ENCODE measurements at regions not wholly inside any gene's neighbourhood (a gene's known extent, or its start where the extent isn't known, plus 50 kb on each side); places are given as distances from the start of the nearest gene placed in this dataset.
"Not testable (repeated sequence)": the region's sequence is repeated elsewhere in the genome, so short reads cannot be mapped to it uniquely, and the experiment has no call there.

DNA sequence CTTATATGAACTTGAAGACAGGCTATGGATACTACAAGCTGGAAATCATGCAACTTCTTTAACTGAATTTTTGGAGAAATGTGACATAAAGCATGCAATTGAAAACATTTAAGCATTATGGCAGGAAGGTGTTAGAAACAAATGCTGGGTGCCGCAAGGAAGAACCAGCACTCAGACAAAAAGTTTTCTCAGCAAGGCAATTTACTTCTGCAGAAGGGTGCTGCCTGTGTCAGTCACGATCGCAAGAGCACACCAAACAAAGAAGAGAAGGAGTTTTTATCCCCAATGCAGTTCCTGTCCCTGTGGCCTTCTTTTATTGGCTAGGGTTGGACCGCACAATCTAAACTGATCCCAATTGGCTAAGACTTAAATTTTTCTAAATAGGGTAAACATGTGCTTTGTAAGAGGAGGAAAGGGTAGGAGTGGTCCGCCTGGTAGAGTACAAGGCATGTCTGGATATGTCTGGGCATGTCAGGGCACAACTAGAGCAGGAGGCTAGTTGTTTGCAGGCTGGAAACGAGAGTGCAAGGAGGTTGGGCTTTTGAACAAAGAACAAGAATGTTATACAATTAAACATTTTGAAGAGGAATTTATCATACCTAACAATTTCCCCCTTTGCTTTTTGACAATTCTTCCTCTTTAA, 109.6 kb upstream of the FAM3C start:
- Histone ChIP-seq H3K9me3 (ENCODE audit: control insufficient read depth in 2 of 2, insufficient read depth in 1 of 2, low read depth in 1 of 2, low read length in 1 of 2) (peaks cover 0 to 11% of the 10 kb centered on the region in 2 donors), H3K36me3 (ENCODE audit: control insufficient read depth in 2 of 2, insufficient read depth in 2 of 2, low read length in 1 of 2) (no peaks in the 10 kb centered on the region), H3K4me3 (ENCODE audit: low read depth in 1 of 2, low read length in 2 of 2) (no peak overlapping the region), H3K27me3 (ENCODE audit: control insufficient read depth in 1 of 2, insufficient read depth in 2 of 2, low read length in 2 of 2) (no peaks in the 10 kb centered on the region), H3K27ac (ENCODE audit: low read depth in 2 of 2, low read length in 1 of 2) (no peak overlapping the region), H3K4me1 (ENCODE audit: control insufficient read depth in 2 of 2, insufficient read depth in 2 of 2, low read length in 1 of 2) (no peaks in the 10 kb centered on the region)
- WGBS, 2 donors: 77 to 90% methylated on average over 6 of the region's 6 CpGs

DNA sequence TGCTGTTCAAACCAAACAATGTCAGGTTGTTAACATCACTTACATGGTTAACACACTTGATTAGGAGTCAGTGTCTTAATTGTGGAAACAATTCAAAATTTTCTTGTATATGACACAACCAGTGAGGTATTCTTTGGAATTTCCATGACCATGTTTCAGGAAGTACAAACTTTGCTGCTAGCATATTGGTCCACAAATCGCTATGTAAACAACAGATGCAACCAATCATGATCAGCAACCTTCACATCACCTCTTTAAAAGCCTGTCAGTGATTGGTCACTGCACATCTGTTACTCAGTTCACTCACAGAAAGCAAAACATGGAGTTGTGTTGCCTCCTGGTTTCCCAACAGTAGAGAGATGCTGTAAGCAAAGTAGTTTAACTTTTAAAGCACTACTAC, 108.9 kb upstream of the FAM3C start:
- 87 to 95% methylated on average over 1 of the region's 1 CpG for WGBS, 2 donors
- Histone ChIP-seq H3K36me3 (ENCODE audit: control insufficient read depth in 2 of 2, insufficient read depth in 2 of 2, low read length in 1 of 2) (no peaks in the 10 kb centered on the region), H3K27ac (ENCODE audit: low read depth in 2 of 2, low read length in 1 of 2) (no peak overlapping the region), H3K4me1 (ENCODE audit: control insufficient read depth in 2 of 2, insufficient read depth in 2 of 2, low read length in 1 of 2) (no peaks in the 10 kb centered on the region), H3K9me3 (ENCODE audit: control insufficient read depth in 2 of 2, insufficient read depth in 1 of 2, low read depth in 1 of 2, low read length in 1 of 2) (peaks cover 0 to 7% of the 10 kb centered on the region in 2 donors), H3K27me3 (ENCODE audit: control insufficient read depth in 1 of 2, insufficient read depth in 2 of 2, low read length in 2 of 2) (no peaks in the 10 kb centered on the region), H3K4me3 (ENCODE audit: low read depth in 1 of 2, low read length in 2 of 2) (no peak overlapping the region)

DNA sequence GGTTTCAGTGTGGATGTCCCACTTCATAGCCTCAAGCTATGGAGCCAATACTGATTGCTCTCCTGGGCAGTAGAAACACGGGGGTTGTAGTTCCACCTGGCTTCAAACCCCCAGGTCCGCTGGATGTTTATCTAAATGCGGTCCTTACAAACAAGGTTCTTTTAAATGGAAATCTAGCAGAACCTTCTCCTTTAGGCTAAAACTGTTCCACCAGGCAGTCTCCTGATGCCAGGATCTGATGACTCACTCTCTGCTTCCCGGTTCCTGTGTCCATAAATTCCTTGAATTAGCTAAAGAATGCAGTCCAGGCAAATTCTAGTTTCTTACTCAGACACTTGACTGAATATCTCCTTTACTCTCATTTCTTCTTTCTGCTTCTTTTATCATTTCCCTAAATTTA, 108.4 kb upstream of the FAM3C start:
- Histone ChIP-seq H3K27me3 (ENCODE audit: control insufficient read depth in 1 of 2, insufficient read depth in 2 of 2, low read length in 2 of 2) (no peaks in the 10 kb centered on the region), H3K27ac (ENCODE audit: low read depth in 2 of 2, low read length in 1 of 2) (no peak overlapping the region), H3K36me3 (ENCODE audit: control insufficient read depth in 2 of 2, insufficient read depth in 2 of 2, low read length in 1 of 2) (no peaks in the 10 kb centered on the region), H3K9me3 (ENCODE audit: control insufficient read depth in 2 of 2, insufficient read depth in 1 of 2, low read depth in 1 of 2, low read length in 1 of 2) (peaks cover 0 to 7% of the 10 kb centered on the region in 2 donors), H3K4me3 (ENCODE audit: low read depth in 1 of 2, low read length in 2 of 2) (no peak overlapping the region), H3K4me1 (ENCODE audit: control insufficient read depth in 2 of 2, insufficient read depth in 2 of 2, low read length in 1 of 2) (no peaks in the 10 kb centered on the region)
- WGBS, 2 donors: 35 to 53% methylated on average over 4 of the region's 4 CpGs

DNA sequence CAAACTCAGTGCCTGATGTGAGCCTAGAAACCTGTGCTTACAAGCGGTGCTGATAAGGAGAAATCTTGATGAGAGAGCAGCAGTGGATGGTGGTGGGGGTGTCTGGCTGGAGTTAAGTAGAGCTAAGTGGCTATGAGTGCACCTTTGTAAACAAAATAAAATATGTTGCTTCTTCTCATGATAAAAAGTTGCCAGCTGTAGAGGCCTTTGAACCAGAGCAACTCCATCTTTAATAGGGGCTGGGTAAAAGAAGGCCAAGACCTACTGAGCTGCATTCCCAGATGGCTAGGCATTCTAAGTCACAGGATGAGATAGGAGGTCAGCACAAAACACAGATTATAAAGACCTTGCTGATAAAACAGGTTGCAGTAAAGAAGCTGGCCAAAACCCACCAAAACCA, 107.6 kb upstream of the FAM3C start:
- H3K27ac ChIP-seq (ENCODE audit: low read depth in 2 of 2, low read length in 1 of 2): no peak overlapping the region
- peaks cover 0 to 7% of the 10 kb centered on the region in 2 donors for H3K9me3 ChIP-seq (ENCODE audit: control insufficient read depth in 2 of 2, insufficient read depth in 1 of 2, low read depth in 1 of 2, low read length in 1 of 2)
- WGBS, 2 donors: 96 to 99% methylated on average over 1 of the region's 1 CpG
- H3K36me3 ChIP-seq (ENCODE audit: control insufficient read depth in 2 of 2, insufficient read depth in 2 of 2, low read length in 1 of 2): no peaks in the 10 kb centered on the region
- no peaks in the 10 kb centered on the region for H3K4me1 ChIP-seq (ENCODE audit: control insufficient read depth in 2 of 2, insufficient read depth in 2 of 2, low read length in 1 of 2)
- H3K4me3 ChIP-seq (ENCODE audit: low read depth in 1 of 2, low read length in 2 of 2): no peak overlapping the region
- no peaks in the 10 kb centered on the region for H3K27me3 ChIP-seq (ENCODE audit: control insufficient read depth in 1 of 2, insufficient read depth in 2 of 2, low read length in 2 of 2)

DNA sequence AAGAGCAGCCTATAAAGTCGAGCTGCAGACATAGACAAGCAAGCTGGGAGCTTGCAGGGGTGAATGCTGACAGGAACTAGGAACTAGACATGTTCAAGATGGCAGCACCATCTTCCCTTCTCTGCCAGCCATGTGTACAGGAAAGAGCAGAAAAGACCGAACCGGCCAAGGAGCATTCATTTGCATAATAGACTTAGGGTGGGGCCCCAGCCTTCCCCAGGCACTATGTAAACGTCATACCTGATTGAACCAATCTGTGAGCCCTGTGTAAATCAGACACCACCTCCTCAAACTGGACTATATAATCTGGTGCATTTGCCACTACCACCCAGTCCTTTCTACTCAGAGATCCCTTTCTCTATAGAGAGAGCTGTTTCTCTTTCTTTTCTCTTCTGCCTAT, 106.9 kb upstream of the FAM3C start:
- Histone ChIP-seq H3K9me3 (ENCODE audit: control insufficient read depth in 2 of 2, insufficient read depth in 1 of 2, low read depth in 1 of 2, low read length in 1 of 2) (peaks cover 0 to 7% of the 10 kb centered on the region in 2 donors), H3K4me1 (ENCODE audit: control insufficient read depth in 2 of 2, insufficient read depth in 2 of 2, low read length in 1 of 2) (no peaks in the 10 kb centered on the region), H3K27me3 (ENCODE audit: control insufficient read depth in 1 of 2, insufficient read depth in 2 of 2, low read length in 2 of 2) (no peaks in the 10 kb centered on the region), H3K4me3 (ENCODE audit: low read depth in 1 of 2, low read length in 2 of 2) (no peak overlapping the region), H3K36me3 (ENCODE audit: control insufficient read depth in 2 of 2, insufficient read depth in 2 of 2, low read length in 1 of 2) (no peaks in the 10 kb centered on the region), H3K27ac (ENCODE audit: low read depth in 2 of 2, low read length in 1 of 2) (no peak overlapping the region)
- WGBS, 2 donors: 68 to 78% methylated on average over 4 of the region's 4 CpGs

DNA sequence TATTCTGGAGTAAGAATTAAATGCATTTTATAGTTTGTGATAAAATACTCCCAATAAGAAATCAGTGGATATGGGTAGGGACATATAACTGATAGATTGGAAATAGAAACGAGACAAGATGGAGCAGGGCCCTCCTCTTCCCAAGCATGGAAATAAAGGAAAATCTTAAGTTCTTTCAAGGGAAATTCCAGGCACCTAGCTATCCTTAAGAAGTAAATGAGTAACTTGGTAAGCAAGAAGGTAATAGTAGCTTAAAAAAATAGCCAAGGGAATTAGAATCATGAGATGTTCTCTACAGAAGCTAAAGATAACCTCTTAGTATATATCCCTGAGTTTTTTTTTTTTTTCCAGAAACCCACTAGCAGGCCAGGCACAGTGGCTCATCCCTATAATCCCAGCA, 105.5 kb upstream of the FAM3C start:
- 79 to 80% methylated on average over 1 of the region's 1 CpG for WGBS, 2 donors
- Histone ChIP-seq H3K9me3 (ENCODE audit: control insufficient read depth in 2 of 2, insufficient read depth in 1 of 2, low read depth in 1 of 2, low read length in 1 of 2) (peaks cover 0 to 4% of the 10 kb centered on the region in 2 donors), H3K4me3 (ENCODE audit: low read depth in 1 of 2, low read length in 2 of 2) (no peak overlapping the region), H3K4me1 (ENCODE audit: control insufficient read depth in 2 of 2, insufficient read depth in 2 of 2, low read length in 1 of 2) (no peaks in the 10 kb centered on the region), H3K36me3 (ENCODE audit: control insufficient read depth in 2 of 2, insufficient read depth in 2 of 2, low read length in 1 of 2) (no peaks in the 10 kb centered on the region), H3K27me3 (ENCODE audit: control insufficient read depth in 1 of 2, insufficient read depth in 2 of 2, low read length in 2 of 2) (no peaks in the 10 kb centered on the region), H3K27ac (ENCODE audit: low read depth in 2 of 2, low read length in 1 of 2) (no peak overlapping the region)

DNA sequence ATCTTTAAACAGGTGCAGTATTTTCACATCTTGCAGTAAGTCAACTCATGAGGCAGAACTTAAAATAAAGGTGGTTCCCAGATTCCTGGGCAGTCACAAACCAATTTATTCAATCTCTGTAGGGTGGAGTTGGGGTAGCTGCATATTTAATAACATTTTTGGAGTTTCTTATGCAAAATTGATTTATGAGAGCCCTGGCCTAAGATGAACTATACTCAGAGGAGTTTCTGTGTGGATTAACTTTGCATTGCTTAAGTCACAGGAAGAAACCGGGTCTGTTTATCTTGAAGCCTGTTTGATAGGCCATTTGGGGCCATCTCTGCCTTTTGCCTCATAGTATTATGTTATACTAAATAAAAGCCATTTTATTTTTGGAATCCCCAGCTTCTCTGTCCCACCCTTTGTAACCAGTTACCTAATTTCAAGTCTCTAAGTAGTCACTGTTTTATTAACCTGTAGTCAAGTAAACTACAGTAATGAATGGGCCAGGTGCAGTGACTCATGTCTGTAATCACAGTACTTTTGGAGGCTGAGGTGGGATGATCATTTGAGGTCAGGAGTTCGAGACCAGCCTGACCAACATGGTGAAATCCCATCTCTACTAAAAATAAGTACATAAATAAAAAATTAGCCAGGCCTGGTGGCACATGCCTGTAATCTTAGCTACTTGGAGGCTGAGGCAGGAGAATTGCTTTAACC, 104.4 kb upstream of the FAM3C start:
- no peaks in the 10 kb centered on the region for H3K4me1 ChIP-seq (ENCODE audit: control insufficient read depth in 2 of 2, insufficient read depth in 2 of 2, low read length in 1 of 2)
- H3K9me3 ChIP-seq (ENCODE audit: control insufficient read depth in 2 of 2, insufficient read depth in 1 of 2, low read depth in 1 of 2, low read length in 1 of 2): peaks cover 0 to 3% of the 10 kb centered on the region in 2 donors
- WGBS, 2 donors: 58 to 71% methylated on average over 2 of the region's 2 CpGs
- H3K27ac ChIP-seq (ENCODE audit: low read depth in 2 of 2, low read length in 1 of 2): no peak overlapping the region
- H3K36me3 ChIP-seq (ENCODE audit: control insufficient read depth in 2 of 2, insufficient read depth in 2 of 2, low read length in 1 of 2): no peaks in the 10 kb centered on the region
- no peak overlapping the region for H3K4me3 ChIP-seq (ENCODE audit: low read depth in 1 of 2, low read length in 2 of 2)
- no peaks in the 10 kb centered on the region for H3K27me3 ChIP-seq (ENCODE audit: control insufficient read depth in 1 of 2, insufficient read depth in 2 of 2, low read length in 2 of 2)

DNA sequence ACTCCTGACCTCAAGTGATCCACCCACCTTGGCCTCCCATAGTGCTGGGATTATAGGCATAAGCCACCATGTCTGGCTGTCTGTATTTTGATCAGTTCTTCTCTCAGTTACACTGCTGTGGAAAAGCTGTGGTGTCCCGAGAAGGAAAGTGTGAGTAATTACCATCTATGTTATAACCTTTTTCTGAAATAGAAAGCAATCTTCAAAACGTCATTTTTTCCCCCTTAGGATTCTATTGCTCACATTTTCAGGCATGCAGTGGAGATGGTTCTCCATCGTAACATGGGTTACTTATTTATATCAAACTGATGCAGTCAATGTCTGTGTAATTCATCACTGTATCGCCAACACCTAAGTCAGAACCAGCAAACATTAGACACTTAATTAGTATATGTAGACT, 103.5 kb upstream of the FAM3C start:
- peaks cover 0 to 3% of the 10 kb centered on the region in 2 donors for H3K9me3 ChIP-seq (ENCODE audit: control insufficient read depth in 2 of 2, insufficient read depth in 1 of 2, low read depth in 1 of 2, low read length in 1 of 2)
- H3K4me1 ChIP-seq (ENCODE audit: control insufficient read depth in 2 of 2, insufficient read depth in 2 of 2, low read length in 1 of 2): no peaks in the 10 kb centered on the region
- H3K4me3 ChIP-seq (ENCODE audit: low read depth in 1 of 2, low read length in 2 of 2): no peak overlapping the region
- 80 to 81% methylated on average over 4 of the region's 4 CpGs for WGBS, 2 donors
- no peaks in the 10 kb centered on the region for H3K27me3 ChIP-seq (ENCODE audit: control insufficient read depth in 1 of 2, insufficient read depth in 2 of 2, low read length in 2 of 2)
- no peak overlapping the region for H3K27ac ChIP-seq (ENCODE audit: low read depth in 2 of 2, low read length in 1 of 2)
- H3K36me3 ChIP-seq (ENCODE audit: control insufficient read depth in 2 of 2, insufficient read depth in 2 of 2, low read length in 1 of 2): no peaks in the 10 kb centered on the region

DNA sequence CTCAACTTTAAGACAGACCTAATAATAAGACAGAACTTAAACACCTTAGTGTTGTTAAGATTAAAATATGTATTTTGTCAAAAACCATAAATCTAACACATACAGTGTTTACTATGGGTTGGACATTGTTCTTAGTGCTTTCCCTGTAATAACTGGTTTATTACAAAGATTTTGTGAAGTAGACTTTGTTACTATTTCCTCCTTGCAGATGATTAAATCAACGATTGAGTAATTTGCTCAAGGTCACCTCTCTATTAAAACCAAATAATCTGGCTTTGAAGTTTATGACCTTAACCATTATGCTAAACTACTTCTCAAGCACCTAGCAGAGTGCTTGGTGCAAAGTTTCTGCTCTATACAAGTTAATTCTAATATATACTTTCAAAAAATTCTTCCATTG, 102.7 kb upstream of the FAM3C start:
- Histone ChIP-seq H3K9me3 (ENCODE audit: control insufficient read depth in 2 of 2, insufficient read depth in 1 of 2, low read depth in 1 of 2, low read length in 1 of 2) (no peaks in the 10 kb centered on the region), H3K36me3 (ENCODE audit: control insufficient read depth in 2 of 2, insufficient read depth in 2 of 2, low read length in 1 of 2) (no peaks in the 10 kb centered on the region), H3K27ac (ENCODE audit: low read depth in 2 of 2, low read length in 1 of 2) (no peak overlapping the region), H3K4me3 (ENCODE audit: low read depth in 1 of 2, low read length in 2 of 2) (no peak overlapping the region), H3K4me1 (ENCODE audit: control insufficient read depth in 2 of 2, insufficient read depth in 2 of 2, low read length in 1 of 2) (no peaks in the 10 kb centered on the region), H3K27me3 (ENCODE audit: control insufficient read depth in 1 of 2, insufficient read depth in 2 of 2, low read length in 2 of 2) (no peaks in the 10 kb centered on the region)
- 48 to 49% methylated on average over 1 of the region's 1 CpG for WGBS, 2 donors

DNA sequence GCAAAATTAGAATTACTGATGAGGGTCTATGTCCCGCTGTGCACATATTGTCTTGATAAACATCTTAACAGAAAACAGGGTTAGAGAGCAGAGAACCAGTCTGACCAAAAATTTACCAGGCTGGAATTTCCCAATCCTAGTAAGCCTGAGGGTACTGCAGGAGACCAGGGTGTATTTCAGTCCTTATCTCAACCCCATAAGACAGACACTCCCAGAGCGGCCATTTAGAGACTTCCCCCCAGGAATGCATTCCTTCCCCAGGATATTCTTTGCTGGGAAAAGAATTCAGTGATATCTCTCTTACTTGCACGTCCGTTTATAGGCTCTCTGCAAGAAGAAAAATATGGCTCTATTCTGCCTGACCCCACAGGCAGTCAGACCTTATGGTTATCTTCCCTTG, 101.4 kb upstream of the FAM3C start:
- H3K4me3 ChIP-seq (ENCODE audit: low read depth in 1 of 2, low read length in 2 of 2); H3K27ac ChIP-seq (ENCODE audit: low read depth in 2 of 2, low read length in 1 of 2); H3K36me3 ChIP-seq (ENCODE audit: control insufficient read depth in 2 of 2, insufficient read depth in 2 of 2, low read length in 1 of 2); H3K27me3 ChIP-seq (ENCODE audit: control insufficient read depth in 1 of 2, insufficient read depth in 2 of 2, low read length in 2 of 2); H3K9me3 ChIP-seq (ENCODE audit: control insufficient read depth in 2 of 2, insufficient read depth in 1 of 2, low read depth in 1 of 2, low read length in 1 of 2); H3K4me1 ChIP-seq (ENCODE audit: control insufficient read depth in 2 of 2, insufficient read depth in 2 of 2, low read length in 1 of 2): not testable (repeated sequence)
- 95 to 96% methylated on average over 4 of the region's 4 CpGs for WGBS, 2 donors

All from esophagus (tissue), 2 donors.